ENCODE measurements at regions not wholly inside any gene's neighbourhood (a gene's known extent, or its start where the extent isn't known, plus 50 kb on each side); places are given as distances from the start of the nearest gene placed in this dataset.

GRCh38 chr4:114209584-114209983 is 230.1 kb upstream of the ARSJ start:
- Histone ChIP-seq H3K9me3 (replicated peaks in 1 of 2; ENCODE audit: control insufficient read depth in 1 of 2, insufficient read depth in 1 of 2, low read length in 2 of 2) (no peaks in the 10 kb centered on the region), H3K79me2 (ENCODE audit: insufficient read depth, low read length) (no peaks in the 10 kb centered on the region), H3K9ac (ENCODE audit: insufficient read depth, low read length, poor library complexity, severe bottlenecking) (no peak overlapping the region), H3K27me3 (ENCODE audit: control insufficient read depth in 2 of 2, insufficient read depth in 2 of 2, low read length in 2 of 2) (no peaks in the 10 kb centered on the region), H2AFZ (ENCODE audit: insufficient read depth, low read depth, low read length, poor library complexity, severe bottlenecking) (no peak overlapping the region), H4K20me1 (ENCODE audit: insufficient read depth, low read length) (no peaks in the 10 kb centered on the region), H3K27ac (ENCODE audit: low read depth in 1 of 2, low read length in 2 of 2) (no peak overlapping the region), H3K4me3 (replicated peaks in 1 of 3; ENCODE audit: low read depth in 2 of 3, low read length in 3 of 3) (no peak overlapping the region), H3K36me3 (replicated peaks in 1 of 2; ENCODE audit: control insufficient read depth in 1 of 2, insufficient read depth in 2 of 2, low read length in 2 of 2) (no peaks in the 10 kb centered on the region), H3K4me2 (replicated peaks; ENCODE audit: extremely low read depth, low read length, poor library complexity, severe bottlenecking) (no peak overlapping the region), H3K4me1 (ENCODE audit: control insufficient read depth in 1 of 2, insufficient read depth in 2 of 2, low read length in 2 of 2) (no peaks in the 10 kb centered on the region)
- TF ChIP-seq, protein P1, sequence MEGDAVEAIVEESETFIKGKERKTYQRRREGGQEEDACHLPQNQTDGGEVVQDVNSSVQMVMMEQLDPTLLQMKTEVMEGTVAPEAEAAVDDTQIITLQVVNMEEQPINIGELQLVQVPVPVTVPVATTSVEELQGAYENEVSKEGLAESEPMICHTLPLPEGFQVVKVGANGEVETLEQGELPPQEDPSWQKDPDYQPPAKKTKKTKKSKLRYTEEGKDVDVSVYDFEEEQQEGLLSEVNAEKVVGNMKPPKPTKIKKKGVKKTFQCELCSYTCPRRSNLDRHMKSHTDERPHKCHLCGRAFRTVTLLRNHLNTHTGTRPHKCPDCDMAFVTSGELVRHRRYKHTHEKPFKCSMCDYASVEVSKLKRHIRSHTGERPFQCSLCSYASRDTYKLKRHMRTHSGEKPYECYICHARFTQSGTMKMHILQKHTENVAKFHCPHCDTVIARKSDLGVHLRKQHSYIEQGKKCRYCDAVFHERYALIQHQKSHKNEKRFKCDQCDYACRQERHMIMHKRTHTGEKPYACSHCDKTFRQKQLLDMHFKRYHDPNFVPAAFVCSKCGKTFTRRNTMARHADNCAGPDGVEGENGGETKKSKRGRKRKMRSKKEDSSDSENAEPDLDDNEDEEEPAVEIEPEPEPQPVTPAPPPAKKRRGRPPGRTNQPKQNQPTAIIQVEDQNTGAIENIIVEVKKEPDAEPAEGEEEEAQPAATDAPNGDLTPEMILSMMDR (IDR thresholded peaks at IDR 0.05): no peak
- H3K27ac Mint-ChIP-seq: no peak overlapping the region
- no peak for DNase-seq
- H3K27me3 Mint-ChIP-seq (ENCODE audit: low read depth in 3 of 3): no peaks in the 10 kb centered on the region
- intact Hi-C loops (cut with micrococcal nuclease): no loop called here
- H3K4me3 Mint-ChIP-seq: no peak overlapping the region
- no peaks in the 10 kb centered on the region for H3K36me3 Mint-ChIP-seq
- H3K4me1 Mint-ChIP-seq: no peaks in the 10 kb centered on the region
- H3K9me3 Mint-ChIP-seq: peaks cover 0 to 2% (median 0%) of the 10 kb centered on the region in 7 donors

- H2AFZ ChIP-seq (ENCODE audit: insufficient read depth, low read depth, low read length, poor library complexity, severe bottlenecking): no peak overlapping the region
- no peaks in the 10 kb centered on the region for H3K36me3 ChIP-seq (replicated peaks in 1 of 2; ENCODE audit: control insufficient read depth in 1 of 2, insufficient read depth in 2 of 2, low read length in 2 of 2)
- Mint-ChIP-seq H3K4me3 (no peak overlapping the region), H3K36me3 (no peaks in the 10 kb centered on the region), H3K9me3 (peaks cover 0 to 4% (median 0%) of the 10 kb centered on the region in 7 donors), H3K27me3 (ENCODE audit: low read depth in 3 of 3) (peaks cover 0 to 1% (median 0%) of the 10 kb centered on the region in 3 donors), H3K27ac (no peak overlapping the region), H3K4me1 (no peaks in the 10 kb centered on the region)
- DNase-seq: no peak
- TF ChIP-seq, protein P1 (IDR thresholded peaks at IDR 0.05): no peak
- no peaks in the 10 kb centered on the region for H3K27me3 ChIP-seq (ENCODE audit: control insufficient read depth in 2 of 2, insufficient read depth in 2 of 2, low read length in 2 of 2)
- H3K79me2 ChIP-seq (ENCODE audit: insufficient read depth, low read length): no peaks in the 10 kb centered on the region
- WGBS (ENCODE audit: insufficient coverage): no CpG with 5 or more reads among the region's 3 CpGs
- H3K9me3 ChIP-seq (replicated peaks in 1 of 2; ENCODE audit: control insufficient read depth in 1 of 2, insufficient read depth in 1 of 2, low read length in 2 of 2): peaks cover 0 to 3% of the 10 kb centered on the region in 2 donors
- no peaks in the 10 kb centered on the region for H4K20me1 ChIP-seq (ENCODE audit: insufficient read depth, low read length)
- H3K27ac ChIP-seq (ENCODE audit: low read depth in 1 of 2, low read length in 2 of 2): no peak overlapping the region
- H3K9ac ChIP-seq (ENCODE audit: insufficient read depth, low read length, poor library complexity, severe bottlenecking): no peak overlapping the region
- no peak overlapping the region for H3K4me3 ChIP-seq (replicated peaks in 1 of 3; ENCODE audit: low read depth in 2 of 3, low read length in 3 of 3)
- no peak overlapping the region for H3K4me2 ChIP-seq (replicated peaks; ENCODE audit: extremely low read depth, low read length, poor library complexity, severe bottlenecking)
- intact Hi-C loops (cut with micrococcal nuclease): no loop called here
- no peaks in the 10 kb centered on the region for H3K4me1 ChIP-seq (ENCODE audit: control insufficient read depth in 1 of 2, insufficient read depth in 2 of 2, low read length in 2 of 2)
These were observed 232.1 kb upstream of the ARSJ start for GRCh38 chr4:114211556-114211955.

All from CD14-positive monocyte (primary cell).